CD4-positive, alpha-beta T cell treated with Interleukin-1 beta for 1 hour (primary cell): ENCODE measurements at regions not wholly inside any gene's neighbourhood (a gene's known extent, or its start where the extent isn't known, plus 50 kb on each side); places are given as distances from the start of the nearest gene placed in this dataset.
"Not testable (repeated sequence)": the region's sequence is repeated elsewhere in the genome, so short reads cannot be mapped to it uniquely, and the experiment has no call there.

ENCODE experiments used
- DNase-seq, 2 donors: peaks; one replicate each; pipeline ENCODE4 v3.0.0-alpha.2; 2020 to 2022

DNA sequence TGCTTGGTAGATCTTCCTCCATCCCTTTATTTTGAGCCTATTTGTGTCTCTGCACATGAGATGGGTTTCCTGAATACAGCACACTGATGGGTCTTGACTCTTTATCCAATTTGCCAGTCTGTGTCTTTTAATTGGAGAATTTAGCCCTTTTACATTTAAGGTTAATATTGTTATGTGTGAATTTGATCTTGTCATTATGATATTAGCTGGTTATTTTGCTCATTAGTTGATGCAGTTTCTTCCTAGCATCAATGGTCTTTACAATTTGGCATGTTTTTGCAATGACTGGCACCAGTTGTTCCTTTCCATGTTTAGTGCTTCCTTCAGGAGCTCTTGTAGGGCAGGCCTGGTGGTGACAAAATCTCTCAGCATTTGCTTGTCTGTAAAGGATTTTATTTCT lies 72.4 kb downstream of the HNRNPD start:
- not testable (repeated sequence) for DNase-seq

- DNase-seq: peak in 1 of 2 donors; percentile 45
Observed at GRCh38 chr4:82293304-82293703, 80.5 kb downstream of the HNRNPD start.

GRCh38 chr4:82287720-82288119 lies 86.1 kb downstream of the HNRNPD start:
- no peak for DNase-seq

- DNase-seq: peak; percentile 99 to 100
Observed at GRCh38 chr4:82284858-82285805, 88.7 kb downstream of the HNRNPD start.

- no peak for DNase-seq
Observed at GRCh38 chr4:82284475-82284857, 89.3 kb downstream of the HNRNPD start.

DNA sequence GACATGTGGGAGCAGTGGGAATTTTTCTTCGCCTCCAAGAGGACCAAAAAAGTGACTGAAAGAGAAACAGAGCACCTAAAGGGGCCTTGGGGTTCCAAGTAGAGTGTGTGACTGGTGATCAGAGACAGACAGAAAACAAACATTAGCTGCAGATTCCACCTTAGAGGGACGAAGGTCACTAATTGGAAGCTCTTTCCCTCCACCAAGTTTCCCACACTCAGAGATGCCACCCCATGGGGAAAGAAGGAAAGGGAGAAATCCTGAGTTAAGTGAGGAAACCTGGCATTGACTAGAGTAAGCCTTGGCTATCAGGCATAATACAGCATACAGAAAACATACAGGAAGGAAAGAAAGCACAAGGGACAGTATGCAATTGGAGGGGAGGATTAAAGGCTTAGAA lies 90.9 kb downstream of the HNRNPD start:
- DNase-seq: no peak

- not testable (repeated sequence) for DNase-seq
Observed at GRCh38 chr4:82279550-82279949, 94.2 kb downstream of the HNRNPD start.

GRCh38 chr4:82276332-82276640 lies 97.5 kb downstream of the HNRNPD start:
- no peak for DNase-seq

- DNase-seq: peak in 1 of 2 donors; percentile 6
Observed at GRCh38 chr4:82275431-82276331, 98.1 kb downstream of the HNRNPD start.

- DNase-seq: not testable (repeated sequence)
Observed at GRCh38 chr4:82274700-82275099, 99.1 kb downstream of the HNRNPD start.

- DNase-seq: not testable (repeated sequence)
Observed at GRCh38 chr4:82272523-82272922, 101.3 kb downstream of the HNRNPD start.

DNA sequence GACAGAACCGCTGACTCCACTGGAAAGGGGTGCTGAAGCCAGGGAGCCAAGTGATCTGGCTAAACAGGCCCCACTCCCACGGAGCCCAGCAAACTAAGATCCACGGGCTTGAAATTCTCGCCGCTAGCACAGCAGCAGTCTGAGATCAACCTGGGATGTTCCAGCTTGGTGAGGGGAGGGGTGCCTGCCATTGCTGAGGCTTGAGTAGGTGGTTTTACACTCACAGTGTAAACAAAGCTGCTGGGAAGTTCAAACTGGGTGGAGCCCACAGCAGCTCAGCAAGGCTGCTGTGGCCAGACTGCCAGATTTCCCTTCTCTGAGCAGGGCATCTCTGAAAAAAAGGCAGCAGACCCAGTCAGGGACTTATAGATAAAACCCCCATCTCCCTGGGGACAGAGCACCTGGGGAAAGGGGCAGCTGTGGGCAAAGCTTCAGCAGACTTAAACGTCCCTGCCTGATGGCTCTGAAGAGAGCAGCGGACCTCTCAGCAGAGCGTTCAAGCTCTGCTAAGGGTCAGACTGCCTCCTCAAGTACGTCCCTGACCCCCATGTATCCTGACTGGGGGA lies 101.8 kb downstream of the HNRNPD start:
- peak in 1 of 2 donors; percentile 30 for DNase-seq

DNA sequence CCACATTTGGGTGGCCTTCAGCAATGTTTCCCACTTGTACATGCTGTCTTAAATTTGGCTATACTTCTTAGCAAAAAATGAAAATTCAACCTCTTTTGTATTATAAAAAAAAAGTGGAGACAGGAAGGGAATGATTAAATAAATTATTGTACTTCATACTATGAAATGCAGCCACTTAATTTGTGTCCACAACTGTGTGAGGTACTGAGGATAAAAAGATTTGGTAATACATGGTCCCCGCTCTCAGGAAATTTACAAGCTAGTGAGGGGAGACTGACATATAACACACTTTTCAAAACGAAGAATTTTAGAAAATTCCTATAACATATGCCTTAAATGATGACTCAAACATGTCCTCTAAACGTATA lies 105.0 kb downstream of the HNRNPD start:
- DNase-seq: no peak

DNA sequence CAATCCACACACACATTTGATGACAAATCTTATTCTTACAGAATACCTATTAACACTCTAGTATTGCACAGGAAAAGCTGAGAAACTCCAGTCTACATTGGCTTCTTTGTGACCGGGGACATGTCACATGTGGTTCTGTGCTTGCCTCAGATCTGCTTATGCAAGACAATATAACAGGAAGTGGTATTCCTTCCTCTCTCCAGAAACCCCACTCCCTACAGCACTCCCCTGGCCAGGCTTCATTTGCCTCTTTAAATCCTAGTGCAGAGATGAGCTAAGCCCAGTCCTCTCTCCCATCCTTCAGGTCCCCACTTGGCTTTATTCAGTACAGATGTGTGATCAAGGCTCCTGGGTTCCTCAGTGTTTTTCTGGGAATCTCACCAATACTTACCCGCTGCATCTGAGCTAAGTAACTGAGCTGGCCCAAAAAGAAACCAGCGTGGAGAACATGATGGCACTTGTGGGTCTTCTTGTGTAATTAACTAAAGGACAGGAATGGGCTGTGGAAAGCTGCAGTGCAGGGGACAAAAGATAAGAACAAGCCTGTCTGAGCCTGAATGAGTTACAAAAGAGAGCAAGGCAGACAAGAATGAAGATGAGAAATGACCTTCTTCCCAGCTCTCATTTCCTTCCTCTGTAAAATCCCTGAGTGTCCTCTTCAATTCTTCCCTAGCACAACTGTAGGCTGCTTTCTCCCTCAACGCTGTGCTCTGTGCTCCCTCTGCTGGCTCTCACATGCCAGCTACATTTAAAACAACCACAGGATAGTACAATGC lies 105.6 kb downstream of the HNRNPD start:
- DNase-seq: peak; percentile 57

DNA sequence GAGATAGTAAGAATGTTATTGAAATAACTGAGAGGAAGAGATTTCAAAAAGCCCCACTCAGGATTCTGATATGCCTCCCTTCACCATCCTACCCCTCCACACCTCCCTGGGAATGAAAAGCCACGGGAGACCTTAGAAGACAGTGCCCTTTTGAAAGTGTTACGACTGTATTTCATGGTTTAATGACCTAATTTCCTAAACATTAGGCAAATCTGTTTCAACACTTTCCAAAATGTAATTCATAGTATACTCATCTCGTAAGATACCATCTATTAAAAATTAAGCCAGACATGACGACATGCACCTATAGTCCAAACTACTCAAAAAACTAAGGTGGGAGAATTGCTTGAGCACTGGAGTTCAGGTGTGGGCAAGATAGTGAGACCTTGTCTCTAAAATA lies 106.3 kb downstream of the HNRNPD start:
- DNase-seq: no peak

GRCh38 chr4:82266345-82266744 lies 107.4 kb downstream of the HNRNPD start:
- no peak for DNase-seq

GRCh38 chr4:82261084-82261483 lies 112.7 kb downstream of the HNRNPD start:
- DNase-seq: no peak

DNA sequence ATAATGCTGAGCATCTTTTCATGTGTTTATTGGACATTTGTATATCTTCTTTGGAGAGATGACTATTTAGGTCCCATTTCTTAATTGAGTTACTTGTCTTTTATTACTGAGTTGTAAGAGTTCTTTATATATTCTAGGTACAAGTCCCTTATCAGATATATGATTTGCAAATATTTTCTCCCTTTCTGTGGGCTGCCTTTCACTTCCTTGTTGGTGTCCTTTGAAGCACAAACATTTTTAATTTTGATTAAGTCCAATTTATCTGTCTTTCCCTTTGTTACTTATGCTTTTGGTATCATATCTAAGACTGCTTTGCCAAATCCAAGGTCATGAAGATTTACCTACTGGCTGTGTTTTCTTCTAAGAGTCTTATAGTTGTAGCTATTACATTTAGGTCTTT lies 113.2 kb downstream of the HNRNPD start:
- no peak for DNase-seq

DNA sequence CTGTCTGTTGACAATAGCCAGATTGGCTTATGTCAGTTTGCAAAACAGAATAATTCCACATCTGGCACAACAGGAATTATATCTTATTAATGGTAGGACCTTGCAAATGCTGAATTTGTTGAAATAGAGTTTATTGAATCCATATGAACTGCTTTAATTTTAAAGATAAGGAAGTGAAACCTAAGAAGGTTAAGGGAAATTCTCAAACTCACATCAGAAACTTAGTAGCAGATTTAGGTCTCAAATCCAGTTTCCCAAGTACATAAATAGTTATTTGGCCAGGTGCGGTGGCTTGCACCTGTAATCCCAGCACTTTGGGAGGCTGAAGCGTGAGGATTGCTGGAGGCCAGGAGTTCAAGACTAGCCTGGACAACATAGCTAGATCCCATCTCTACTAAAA lies 117.1 kb downstream of the HNRNPD start:
- DNase-seq: no peak

DNA sequence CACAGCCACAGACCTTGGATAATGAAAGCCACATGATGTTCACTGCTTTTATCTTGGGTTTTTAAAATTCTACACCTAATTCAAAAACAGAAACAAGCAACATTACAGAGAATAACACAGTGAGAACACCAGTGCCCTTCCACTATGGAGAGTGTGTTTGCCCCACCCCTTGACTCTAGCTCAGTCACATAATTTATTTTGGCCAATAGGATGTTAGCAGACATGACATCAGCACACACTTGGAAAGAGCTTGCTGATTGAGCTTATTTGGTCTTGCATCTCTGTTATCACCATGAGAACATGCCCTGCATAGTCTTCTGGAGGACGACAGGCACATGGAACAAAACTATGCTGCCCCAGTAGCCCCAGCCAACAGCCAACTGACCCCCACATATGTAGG lies 118.1 kb downstream of the HNRNPD start:
- no peak for DNase-seq

GRCh38 chr4:82248903-82249632 lies 124.7 kb downstream of the HNRNPD start:
- DNase-seq: no peak

DNA sequence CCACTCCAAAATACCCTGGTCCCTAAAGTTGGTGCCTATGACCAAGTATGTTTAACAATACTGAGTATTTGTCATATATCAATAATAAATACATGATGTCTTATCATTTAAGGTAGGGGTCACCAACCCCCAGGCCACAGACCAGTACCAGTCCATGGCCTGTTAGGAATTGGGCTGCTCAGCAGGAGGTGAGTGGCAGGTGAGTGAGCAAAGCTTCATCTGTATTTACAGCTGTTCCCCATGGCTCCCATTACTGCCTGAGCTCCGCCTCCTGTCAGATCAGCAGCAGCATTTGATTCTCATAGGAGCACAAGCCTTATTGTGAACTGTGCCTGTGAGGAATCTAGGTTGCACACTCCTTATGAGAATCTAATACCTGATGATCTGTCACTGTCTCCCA lies 126.2 kb downstream of the HNRNPD start:
- no peak for DNase-seq
